Gastroesophageal sphincter (tissue), 3 donors: ENCODE measurements at regions not wholly inside any gene's neighbourhood (a gene's known extent, or its start where the extent isn't known, plus 50 kb on each side); places are given as distances from the start of the nearest gene placed in this dataset.

Experiments used
- CTCF ChIP-seq, 4 experiments: fragments of 200-600 bp in 2 of 4; fragments of 450-650 bp in 2 of 4; sonication (generic) in 1 of 4; IDR thresholded peaks; one replicate each; pipeline ENCODE4 v1.5.1; 2017 to 2019; ENCODE audit warnings: antibody characterized with exemption in 4 of 4, mild to moderate bottlenecking in 2 of 4, moderate library complexity in 2 of 4
- EP300 ChIP-seq: sonication (generic); formaldehyde crosslinking; IDR thresholded peaks from one replicate; pipeline ENCODE4 v1.6.1; 2017; ENCODE audit warnings: antibody characterized with exemption, mild to moderate bottlenecking
- POLR2A ChIP-seq, 2 donors: fragments of 450-650 bp; IDR thresholded peaks; one replicate each; pipeline ENCODE4 v1.6.1; 2017; ENCODE audit warnings: antibody characterized with exemption in 2 of 2, mild to moderate bottlenecking in 2 of 2, moderate library complexity in 1 of 2
- POLR2AphosphoS5 ChIP-seq: sonication (generic); formaldehyde crosslinking; IDR thresholded peaks from one replicate; pipeline ENCODE4 v1.6.1; 2017; ENCODE audit warnings: antibody characterized with exemption

DNA sequence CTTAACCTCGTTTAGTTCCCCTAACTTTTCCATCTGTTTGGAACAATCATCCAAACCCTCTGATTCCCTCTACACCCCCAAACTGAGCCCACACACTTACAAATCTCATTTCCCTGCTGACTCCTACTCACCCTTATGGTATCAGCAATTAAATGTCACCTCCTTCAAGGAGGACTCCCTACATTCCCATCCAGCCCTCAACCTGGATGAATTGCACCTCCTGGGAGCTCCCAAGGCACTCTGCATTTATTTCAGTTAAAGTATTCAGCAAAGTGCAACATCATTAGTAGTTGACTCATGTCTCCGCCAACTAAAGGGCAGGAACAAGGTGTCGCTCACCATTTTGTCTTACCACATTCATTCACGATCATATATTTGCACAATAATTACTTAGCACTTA, 353.5 kb downstream of the TMEM114 start:
- TF ChIP-seq POLR2A (IDR thresholded peaks at IDR 0.05) (no peak), EP300 (no peak), CTCF (IDR thresholded peaks at IDR 0.05) (no peak), POLR2AphosphoS5 (no peak)
